Middle frontal gyrus (tissue), 1 donor: ENCODE measurements at regions not wholly inside any gene's neighbourhood (a gene's known extent, or its start where the extent isn't known, plus 50 kb on each side); places are given as distances from the start of the nearest gene placed in this dataset.

Experiments
- DNase-seq: peaks from one replicate; pipeline ENCODE4 v3.0.0-alpha.2; 2015; ENCODE audit warnings: low spot score; ENCODE audit errors: extremely low spot score

GRCh38 chr21:43333298-43334062 lies 93.5 kb downstream of the SIK1 start:
- no peak for DNase-seq

- DNase-seq, result no peak
Measured at GRCh38 chr21:43332861-43333297, 94.1 kb downstream of the SIK1 start.

- peak; percentile 48 for DNase-seq
Measured at GRCh38 chr21:43331962-43332828, 94.7 kb downstream of the SIK1 start.

GRCh38 chr21:43331111-43331961 lies 95.6 kb downstream of the SIK1 start:
- DNase-seq, result no peak

GRCh38 chr21:43330306-43330881 lies 96.5 kb downstream of the SIK1 start:
- no peak for DNase-seq

GRCh38 chr21:43329711-43330269 lies 97.1 kb downstream of the SIK1 start:
- no peak for DNase-seq

GRCh38 chr21:43328958-43329691 lies 97.8 kb downstream of the SIK1 start:
- no peak for DNase-seq

GRCh38 chr21:43328185-43328957 lies 98.6 kb downstream of the SIK1 start:
- DNase-seq, result no peak

GRCh38 chr21:43325968-43326715 lies 100.8 kb downstream of the SIK1 start:
- no peak for DNase-seq

GRCh38 chr21:43325036-43325435 lies 101.9 kb downstream of the SIK1 start:
- DNase-seq, result no peak

- DNase-seq, result no peak
Measured at GRCh38 chr21:43324596-43324995, 102.3 kb downstream of the SIK1 start.

- DNase-seq, result peak; percentile 61
Measured at GRCh38 chr21:43323244-43324005, 103.5 kb downstream of the SIK1 start.

- no peak for DNase-seq
Measured at GRCh38 chr21:43322805-43323204, 104.1 kb downstream of the SIK1 start.

GRCh38 chr21:43322311-43322710 lies 104.6 kb downstream of the SIK1 start:
- DNase-seq, result no peak

- no peak for DNase-seq
Measured at GRCh38 chr21:43321611-43322010, 105.3 kb downstream of the SIK1 start.

- no peak for DNase-seq
Measured at GRCh38 chr21:43321111-43321510, 105.8 kb downstream of the SIK1 start.

- no peak for DNase-seq
Measured at GRCh38 chr21:43320526-43320925, 106.4 kb downstream of the SIK1 start.
